Activated T-cell treated with anti-CD3 and anti-CD28 coated beads for 48 hours (primary cell): ENCODE measurements at regions not wholly inside any gene's neighbourhood (a gene's known extent, or its start where the extent isn't known, plus 50 kb on each side); places are given as distances from the start of the nearest gene placed in this dataset.

Experiments used
- DNase-seq: peaks from one replicate; pipeline ENCODE4 v3.0.0-alpha.2; 2020; ENCODE audit warnings: low read depth

DNA sequence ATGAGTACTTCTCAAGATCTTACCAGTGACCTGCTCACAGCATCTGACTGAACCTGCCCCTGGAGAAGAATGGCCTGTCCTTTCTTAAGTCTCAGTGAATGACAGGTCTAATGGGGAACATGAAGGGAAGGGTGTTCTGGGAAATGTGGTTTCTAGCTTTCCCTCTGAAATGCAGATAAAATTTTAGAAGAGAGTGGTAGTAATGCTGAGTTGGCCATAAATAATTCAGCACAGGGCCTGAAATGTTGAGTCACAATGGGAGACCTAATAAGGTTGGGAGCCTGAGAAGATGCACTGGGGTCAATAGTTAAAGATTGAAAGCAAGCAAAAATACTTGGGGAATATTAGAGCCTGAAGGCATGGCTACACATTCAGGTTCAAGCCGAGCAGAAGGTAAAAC is 214.9 kb upstream of the ARHGAP24 start:
- no peak for DNase-seq

DNA sequence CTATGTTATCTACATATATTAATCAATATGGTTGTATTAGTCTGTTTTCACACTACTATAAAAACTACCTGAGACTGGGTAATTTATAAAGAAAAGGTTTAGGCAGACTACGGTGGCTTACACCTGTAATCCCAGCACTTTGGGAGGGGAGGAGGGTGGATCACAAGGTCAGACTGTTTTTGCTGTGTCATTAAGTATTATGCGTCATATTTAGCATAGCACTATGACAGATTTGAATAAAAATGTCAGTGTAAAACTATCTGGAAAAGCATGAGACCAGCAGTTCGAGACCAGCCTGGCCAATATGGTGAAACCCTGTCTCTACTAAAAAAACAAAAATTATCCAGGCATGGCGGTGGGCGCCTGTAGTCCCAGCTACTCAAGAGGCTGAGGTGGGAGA is 209.7 kb upstream of the ARHGAP24 start:
- DNase-seq = no peak

DNA sequence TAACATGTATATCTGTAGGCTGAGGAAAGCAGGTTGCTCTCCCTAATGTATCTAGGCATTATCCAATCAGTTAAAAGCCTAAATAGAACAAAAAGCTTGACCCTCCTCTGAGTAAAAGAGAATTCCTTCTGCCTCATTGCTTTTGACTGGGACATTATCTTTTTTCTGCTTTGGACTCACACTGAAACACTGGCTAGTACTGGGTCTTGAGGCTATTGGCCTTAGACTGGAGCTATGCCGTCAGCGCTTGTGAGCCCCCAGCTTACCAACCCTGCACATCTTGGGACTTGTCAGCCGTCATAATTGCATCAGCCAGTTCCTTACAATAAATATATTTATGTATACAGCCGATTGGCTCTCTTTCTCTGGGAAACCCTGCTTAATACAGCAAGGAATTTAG is 206.8 kb upstream of the ARHGAP24 start:
- DNase-seq = no peak

DNA sequence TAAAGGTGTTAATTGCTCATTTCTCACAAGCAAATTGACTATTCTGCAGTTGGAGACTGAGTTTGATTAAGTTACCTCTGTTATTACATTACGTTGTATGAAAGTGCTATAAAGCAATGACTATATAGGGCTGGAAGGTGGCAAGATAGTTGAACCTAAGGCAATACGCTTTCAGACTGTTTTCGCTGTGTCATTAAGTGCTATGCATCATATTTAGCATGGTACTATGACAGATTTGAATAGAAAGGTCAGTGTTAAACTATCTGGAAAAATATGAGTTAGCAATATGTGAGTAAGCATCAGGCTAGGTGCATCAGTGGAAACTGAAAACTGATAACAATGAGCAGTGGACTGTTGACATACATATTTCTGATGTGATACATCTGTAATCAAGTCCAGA is 206.0 kb upstream of the ARHGAP24 start:
- DNase-seq = no peak

DNA sequence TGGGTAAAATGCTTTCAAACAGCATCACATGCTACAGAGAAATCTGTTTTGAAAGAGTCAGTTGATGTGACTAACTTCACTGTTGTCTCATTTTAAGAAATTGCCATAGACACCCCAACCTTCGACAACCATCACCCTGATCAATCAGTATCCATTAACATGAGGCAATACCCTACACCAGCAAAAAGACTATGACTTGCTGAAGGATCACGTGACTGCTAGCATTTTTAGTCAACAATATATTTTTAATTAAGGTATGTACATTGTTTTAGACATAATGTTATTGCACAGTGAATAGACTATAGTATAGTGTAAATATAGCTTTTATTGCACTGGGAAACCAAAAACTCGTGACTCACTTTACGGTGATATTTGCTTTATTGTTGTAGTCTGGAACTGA is 200.0 kb upstream of the ARHGAP24 start:
- no peak for DNase-seq

DNA sequence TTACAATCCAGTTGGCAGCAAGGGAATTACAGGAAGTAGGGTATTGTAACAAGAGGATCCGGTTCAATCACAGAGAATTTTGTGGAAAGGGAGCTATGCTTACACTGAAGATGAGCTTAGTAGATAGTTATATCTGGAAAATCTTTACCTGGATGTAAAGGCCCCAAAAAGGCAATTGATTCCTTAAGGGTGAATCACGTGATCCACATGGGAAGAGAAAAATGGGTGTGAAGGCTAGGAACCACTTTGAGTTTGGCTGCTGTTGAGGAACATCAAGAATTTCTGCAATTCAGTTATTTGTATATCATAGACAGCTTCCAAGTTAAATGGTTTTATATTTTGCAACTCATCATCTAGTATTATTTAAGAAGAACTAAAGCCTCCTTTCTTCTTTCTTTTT is 194.0 kb upstream of the ARHGAP24 start:
- DNase-seq = no peak

DNA sequence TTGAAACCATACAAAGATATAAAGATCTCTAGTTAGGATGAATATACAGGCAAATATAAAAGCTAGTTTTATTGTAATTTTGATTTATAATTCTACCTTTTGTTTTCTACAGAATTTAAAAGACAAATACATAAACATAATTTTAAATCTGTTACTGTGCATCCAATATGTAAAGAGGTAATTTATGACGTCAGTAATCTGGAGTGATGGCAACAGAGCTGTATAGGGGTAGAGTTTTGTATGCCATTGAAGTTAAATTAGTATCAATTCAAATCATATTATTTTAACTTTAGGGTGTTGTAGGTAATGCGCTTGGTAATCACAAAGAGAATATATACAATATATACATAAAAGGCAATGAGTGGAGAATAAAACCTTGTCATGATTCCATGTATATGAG is 183.7 kb upstream of the ARHGAP24 start:
- no peak for DNase-seq

DNA sequence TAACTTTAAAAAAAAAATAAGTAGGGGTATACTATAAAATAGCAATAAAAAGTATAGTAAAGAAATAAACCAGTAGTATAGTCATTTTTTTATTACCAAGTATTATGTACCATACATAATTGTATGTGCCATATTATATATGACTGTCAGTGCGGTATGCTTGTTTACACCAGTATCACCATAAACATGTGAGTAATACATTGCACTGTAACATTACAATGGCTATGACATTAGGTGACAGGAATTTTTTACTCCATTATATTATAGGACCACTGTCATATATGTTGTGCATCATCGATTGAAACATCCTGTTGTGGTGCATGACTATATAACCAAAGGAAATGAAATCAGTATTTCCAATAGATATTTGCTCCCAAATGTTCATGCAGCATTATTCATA is 176.9 kb upstream of the ARHGAP24 start:
- no peak for DNase-seq

DNA sequence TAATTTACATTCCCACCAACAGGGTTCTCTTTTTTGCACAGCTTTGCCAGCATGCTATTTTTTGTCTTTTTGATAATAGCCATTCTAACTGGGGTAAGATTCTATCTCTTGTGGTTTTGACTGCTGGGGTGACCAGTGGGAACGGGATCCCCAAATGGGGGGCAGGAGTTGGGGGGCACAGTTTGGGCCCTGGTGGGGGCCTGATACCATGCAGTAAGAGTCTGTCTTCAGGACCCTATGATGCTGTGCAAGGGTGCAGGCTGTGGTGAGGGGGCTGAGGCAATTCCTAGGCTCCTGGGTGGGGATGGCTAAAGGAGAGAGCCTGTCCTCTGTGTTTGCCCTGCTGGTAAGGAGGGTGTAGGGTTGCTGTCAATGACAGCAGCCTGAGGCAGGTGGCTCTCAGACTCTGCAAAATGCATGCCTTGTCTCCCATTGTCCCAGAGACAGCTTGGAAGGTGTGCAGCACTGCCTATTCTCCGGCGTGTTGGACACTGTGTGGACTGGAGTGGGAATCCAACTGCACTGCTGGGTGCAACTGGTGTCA is 172.7 kb upstream of the ARHGAP24 start:
- no peak for DNase-seq

DNA sequence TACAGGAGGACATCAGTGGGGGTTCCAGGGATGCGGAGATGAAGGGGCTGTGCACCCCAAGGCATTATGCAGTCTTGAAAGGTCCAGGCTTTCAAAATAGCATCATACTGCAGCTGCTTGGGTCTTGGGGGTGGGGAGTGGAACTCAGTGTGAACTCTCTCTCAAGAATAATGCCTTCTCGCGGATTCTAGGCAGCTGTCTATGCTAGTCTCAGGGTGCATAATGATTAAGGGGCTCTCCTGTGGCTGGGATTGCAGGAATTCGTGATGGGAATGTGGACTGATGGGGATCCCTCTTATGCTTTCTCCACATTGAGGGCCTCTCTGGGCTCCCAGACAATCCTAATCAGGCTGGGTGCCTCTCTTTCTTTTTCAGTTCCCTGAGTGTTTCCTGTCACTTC is 172.2 kb upstream of the ARHGAP24 start:
- DNase-seq = no peak

DNA sequence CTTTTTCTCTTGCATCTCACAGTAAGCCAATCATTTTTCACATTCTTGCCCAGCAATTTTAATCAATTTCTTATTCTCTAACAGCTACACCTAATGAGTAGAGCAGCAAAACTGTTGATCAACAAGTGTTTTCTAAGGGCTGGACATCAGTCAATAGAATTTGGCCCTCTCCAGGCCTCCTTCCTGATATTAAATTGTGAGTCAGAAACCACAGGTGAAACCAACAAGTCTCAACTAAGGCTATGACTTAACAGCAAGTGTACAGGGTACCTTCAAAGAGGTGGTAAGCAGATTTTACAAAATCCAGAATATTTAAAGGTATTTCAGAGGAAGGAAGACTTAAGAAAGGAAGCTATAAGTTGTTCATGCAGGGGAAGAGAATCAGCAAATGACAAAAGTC is 156.5 kb upstream of the ARHGAP24 start:
- DNase-seq = no peak

DNA sequence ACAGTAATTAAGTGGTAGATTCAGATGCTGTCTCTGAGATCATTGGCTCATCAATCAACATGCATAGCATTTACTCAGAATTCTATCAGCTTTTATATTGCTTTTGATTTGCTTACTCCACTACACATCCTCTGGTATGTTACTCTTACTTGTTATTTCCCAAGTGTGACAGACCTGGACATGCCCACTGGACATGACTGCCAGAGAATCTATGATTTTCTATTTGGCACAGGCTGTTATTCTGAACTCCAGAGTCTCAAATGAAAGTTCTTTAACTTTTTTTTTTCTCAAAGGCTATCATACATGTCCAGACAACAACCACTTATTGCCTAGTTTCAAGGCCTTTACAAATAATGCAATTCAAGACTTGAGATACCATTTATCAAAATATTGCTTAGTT is 116.1 kb upstream of the ARHGAP24 start:
- no peak for DNase-seq

DNA sequence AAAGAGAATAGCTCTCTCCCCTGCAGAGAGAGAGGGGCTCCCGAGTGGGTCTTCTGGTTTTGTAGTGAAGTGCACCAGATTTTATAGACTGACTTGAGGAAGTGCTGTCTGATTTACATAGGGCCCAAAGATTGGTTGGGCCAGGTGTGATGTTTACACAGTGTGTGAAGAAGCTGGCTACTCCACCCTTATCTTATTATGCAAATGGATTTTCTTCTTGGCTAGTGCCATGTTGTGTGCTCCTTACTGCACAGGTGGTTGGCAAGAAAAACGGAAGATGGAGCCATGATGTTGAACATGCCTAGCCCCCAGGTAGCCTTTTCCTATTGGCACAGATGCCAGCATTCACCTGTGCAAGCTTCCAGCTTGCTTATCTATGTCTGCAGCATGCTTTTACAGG is 112.4 kb upstream of the ARHGAP24 start:
- no peak for DNase-seq

DNA sequence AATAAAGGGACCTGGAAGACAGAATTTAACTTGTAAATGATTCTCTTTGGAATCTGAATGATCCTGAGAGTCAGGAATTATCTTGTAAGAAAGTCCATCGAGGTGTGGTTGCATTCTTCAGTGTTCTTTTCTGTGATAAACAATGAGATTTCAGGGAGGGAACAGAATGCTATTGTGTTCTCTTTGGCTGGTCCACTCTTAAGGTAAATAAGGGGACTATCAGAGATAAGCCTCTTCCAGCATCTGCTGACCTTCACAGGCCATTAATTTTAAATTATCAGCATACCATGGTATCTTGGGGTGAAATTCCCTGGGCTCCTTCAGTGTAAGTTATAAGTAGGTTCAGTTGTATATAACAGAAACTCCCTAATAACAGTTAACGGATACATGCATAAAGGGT is 107.1 kb upstream of the ARHGAP24 start:
- DNase-seq = no peak

DNA sequence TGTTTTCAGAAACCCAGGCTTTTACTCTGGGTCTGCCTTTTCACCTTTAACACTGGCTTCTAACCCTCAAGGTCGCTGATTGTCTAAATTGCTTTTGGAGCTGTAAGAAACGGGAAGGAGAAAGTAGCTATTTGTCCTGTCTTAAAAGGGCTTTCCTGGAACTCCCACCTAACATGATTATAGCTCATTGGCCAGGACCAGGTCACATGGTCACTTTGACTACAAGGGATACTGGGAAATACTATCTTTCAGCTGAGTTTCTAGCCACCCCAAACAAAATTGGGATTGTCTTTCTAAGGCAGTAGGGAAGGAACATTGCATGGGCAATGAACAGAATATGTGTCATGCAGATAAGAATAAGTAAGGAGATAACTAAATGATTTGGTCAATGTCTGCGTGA is 106.7 kb upstream of the ARHGAP24 start:
- no peak for DNase-seq

DNA sequence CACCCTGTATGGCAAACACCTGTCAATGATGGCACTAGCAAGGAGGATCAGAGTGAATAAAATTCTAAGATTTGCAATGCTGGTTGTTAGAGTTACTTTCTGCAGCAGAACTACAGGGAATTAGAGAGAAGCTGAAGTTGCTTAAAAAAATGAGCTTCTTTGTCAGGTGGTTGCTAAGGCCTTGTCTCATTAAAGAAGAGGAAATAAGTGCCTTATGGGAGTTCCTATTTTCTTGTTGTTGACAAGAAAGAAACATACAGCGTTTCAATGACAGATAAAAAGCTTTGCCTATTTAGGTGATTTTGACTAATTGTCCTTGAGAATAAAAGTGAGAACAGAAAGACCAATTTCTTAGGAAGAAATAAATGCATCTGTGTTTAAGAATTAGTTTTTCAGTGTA is 106.0 kb upstream of the ARHGAP24 start:
- DNase-seq = no peak

DNA sequence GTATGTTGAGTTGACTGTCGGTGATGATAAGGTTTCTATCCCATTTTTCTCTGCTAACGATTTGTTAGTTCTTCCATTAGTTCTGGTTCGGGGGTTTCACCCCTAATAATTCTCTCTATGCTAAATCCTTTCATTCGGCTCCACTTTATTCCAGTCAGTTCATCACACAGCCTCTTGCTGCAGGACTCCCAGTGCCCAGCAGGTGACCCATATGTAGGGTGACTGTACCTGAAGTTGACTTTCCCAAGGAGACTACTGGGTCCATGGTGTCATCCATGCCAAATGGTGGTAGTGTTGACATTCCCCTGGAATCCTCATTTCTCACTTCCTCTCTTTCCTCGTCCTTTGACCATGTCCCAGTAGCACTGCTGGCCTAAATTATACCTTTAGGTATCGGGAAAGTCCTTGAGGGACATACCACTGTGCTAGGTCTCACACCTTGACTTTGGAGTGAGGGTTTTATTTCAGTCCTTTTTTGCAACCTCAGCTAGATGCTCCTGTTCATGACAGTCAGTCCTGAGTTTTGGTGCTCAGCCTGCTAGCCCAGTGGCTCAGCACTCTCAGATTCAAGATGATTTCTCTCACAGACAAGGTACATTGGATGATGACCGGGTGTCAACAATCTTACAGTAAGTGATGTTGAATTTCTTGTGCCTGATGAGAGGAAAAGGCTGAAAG is 105.1 kb upstream of the ARHGAP24 start:
- no peak for DNase-seq

DNA sequence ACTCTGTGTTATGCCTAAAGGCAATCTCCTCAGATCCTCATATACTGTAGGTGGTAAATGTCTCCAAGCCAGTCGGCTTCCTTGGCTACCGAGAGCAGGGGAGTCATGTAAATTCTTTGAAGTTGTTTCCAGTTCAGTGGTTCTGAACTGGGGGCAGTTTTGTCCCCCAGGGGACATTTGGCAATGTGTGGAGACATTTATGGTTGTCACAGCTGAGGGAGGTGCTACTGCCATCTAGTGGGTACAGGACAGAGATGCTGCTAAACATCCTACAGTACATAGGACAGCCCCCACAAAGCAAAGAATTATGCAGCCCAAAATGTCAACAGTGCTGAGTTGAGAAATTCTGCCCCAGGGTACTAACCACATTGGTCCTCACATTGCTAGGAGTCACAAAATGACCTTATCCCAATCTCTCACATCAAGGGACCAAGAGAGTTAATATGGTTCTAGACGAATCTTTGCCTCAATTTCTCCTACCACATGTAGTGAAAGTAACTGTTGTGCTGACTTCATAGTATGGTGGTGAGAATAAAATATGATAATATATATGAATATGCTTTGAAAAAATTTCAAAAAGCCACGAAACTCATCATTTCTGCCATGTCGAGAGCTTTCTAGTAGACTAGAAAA is 104.4 kb upstream of the ARHGAP24 start:
- DNase-seq = peak; percentile 0

DNA sequence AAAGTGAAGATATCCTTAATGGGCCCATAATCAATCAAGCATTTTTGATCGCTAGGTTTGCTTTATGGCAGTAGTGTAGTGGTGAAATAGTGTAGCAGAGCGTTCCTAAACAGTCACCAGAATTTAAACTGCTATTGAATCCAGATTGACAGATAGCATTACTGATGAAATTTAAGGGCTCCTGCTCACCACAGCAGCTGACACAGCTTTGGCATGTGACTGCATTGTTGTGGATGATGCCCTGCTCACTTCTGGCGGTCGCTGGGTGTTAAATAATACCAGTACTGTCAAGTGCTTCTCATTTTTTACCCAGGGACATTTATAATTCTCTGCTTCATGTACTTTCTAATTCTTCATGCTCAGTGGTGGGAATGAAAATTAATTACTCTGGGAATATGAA is 102.0 kb upstream of the ARHGAP24 start:
- DNase-seq = no peak

DNA sequence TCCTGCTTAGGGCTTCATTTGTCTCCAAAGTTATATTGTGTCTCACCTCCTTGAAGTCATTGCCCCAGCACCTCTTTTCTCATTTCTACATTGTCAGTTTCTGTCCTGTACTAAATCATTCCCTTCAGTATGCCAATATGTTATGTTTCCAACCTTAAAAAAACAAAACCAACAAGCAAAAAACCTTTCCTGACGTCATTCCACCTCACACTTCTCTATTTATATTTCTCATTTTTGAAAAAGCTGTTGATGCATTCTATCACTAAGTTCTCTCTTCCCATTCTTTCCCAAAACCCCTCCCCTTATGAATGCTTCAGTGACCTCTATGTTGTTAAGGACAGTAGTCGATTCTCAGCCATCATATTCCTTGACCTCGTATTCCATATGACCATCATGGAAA is 98.7 kb upstream of the ARHGAP24 start:
- no peak for DNase-seq

DNA sequence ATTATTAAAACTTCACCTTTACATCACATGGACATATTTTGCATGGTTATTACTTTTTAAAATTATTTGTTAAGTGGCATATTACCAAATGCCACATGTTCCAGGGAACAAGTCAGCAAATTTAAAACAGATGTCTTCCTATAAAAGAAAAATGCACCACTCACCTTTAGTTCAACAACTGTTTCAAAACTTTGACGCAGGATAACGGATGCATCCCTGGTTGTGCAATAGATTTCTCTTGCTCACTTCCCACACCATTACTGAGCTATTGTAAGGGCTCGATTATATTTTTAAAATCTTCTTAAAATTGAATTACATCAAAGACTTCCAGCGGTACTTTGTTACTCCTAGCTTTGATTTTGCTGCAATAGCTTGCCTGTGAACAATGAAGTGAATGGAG is 93.0 kb upstream of the ARHGAP24 start:
- no peak for DNase-seq

DNA sequence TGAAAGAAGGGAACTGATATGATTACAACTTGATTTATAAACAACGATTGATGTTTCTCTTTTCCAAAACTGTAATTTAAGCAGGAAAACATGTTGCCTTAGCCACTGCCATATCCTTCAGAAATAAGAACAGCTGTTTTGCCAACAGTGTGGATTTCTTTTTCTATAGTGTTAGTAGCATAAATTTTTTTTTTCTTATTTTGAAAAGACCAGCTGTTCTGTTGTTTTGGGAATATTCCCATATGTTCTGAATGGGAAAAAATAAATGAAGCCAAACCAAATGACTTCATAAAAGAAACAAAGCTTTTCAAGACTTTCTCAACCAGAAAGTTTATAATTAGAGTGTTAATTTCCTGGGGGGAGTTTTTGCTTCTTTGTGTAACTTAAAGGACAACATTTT is 83.9 kb upstream of the ARHGAP24 start:
- DNase-seq = no peak

DNA sequence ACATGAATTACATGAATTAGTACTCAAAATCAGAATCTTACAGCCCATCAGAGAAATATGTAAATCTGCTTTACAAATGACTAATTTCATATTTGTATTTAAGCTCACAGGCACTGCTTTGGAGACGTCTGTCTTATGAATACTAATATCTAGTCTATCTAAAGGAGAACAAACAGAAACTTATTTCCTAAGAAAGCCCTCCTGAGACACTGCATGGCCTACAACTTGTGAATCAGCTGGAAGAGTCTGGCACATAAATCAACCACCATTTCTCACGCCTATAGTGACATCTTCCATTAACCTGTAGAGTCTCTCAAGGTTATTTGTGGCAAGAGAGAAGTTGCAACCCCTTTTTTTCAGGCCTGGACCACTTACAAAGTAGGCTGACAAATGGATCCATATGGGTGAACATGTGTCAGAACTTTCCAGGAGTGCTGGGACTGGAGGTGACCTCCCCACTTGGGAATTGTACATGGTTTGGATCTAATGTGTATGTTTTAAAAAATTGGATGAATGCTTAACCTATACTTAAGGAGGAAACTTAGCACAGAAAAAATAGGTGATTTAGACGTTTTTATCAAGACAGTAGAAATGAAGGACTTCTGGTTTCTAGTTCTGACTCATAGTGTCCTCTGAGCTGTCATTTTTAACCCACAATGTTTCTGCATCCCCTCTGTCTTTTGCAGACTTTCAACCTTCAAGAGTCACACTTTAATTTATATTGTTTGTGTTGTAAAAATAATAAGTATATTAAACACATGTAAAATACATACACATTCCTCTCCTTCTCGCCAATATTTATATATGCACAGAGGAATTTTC is 83.2 kb upstream of the ARHGAP24 start:
- no peak for DNase-seq
